ENCODE measurements at regions not wholly inside any gene's neighbourhood (a gene's known extent, or its start where the extent isn't known, plus 50 kb on each side); places are given as distances from the start of the nearest gene placed in this dataset.
"Not testable (repeated sequence)": the region's sequence is repeated elsewhere in the genome, so short reads cannot be mapped to it uniquely, and the experiment has no call there.

DNA sequence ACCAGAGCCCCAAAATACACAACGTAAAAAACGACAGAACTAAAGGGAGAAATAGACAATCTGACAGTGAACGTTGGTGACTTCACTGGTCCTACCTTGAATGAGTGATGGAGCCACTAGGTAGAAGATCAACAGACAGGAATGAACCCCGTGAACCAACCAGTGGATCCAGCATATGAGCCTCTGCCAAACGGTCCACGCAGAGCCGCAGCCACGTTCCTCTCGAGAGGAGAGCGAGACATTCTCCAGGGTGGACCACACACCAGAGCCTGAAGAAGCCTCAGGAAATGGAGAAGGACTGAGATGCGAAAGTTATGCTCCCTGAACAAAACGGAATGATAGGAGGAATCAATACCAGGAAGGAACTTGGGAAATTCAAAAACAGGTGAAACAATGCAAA, 178.4 kb downstream of the RTP5 start:
- no peak overlapping the region for H3K4me3 ChIP-seq (ENCODE audit: low read depth, low read length)
- in situ Hi-C loops (cut with HindIII; ENCODE audit: low sequenced_read_pairs), result no loop called here
- no peak for DNase-seq (ENCODE audit: low read depth, low spot score)
- TF ChIP-seq, protein P1, sequence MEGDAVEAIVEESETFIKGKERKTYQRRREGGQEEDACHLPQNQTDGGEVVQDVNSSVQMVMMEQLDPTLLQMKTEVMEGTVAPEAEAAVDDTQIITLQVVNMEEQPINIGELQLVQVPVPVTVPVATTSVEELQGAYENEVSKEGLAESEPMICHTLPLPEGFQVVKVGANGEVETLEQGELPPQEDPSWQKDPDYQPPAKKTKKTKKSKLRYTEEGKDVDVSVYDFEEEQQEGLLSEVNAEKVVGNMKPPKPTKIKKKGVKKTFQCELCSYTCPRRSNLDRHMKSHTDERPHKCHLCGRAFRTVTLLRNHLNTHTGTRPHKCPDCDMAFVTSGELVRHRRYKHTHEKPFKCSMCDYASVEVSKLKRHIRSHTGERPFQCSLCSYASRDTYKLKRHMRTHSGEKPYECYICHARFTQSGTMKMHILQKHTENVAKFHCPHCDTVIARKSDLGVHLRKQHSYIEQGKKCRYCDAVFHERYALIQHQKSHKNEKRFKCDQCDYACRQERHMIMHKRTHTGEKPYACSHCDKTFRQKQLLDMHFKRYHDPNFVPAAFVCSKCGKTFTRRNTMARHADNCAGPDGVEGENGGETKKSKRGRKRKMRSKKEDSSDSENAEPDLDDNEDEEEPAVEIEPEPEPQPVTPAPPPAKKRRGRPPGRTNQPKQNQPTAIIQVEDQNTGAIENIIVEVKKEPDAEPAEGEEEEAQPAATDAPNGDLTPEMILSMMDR (IDR thresholded peaks at IDR 0.05; ENCODE audit: low read depth, low read length), result no peak

DNA sequence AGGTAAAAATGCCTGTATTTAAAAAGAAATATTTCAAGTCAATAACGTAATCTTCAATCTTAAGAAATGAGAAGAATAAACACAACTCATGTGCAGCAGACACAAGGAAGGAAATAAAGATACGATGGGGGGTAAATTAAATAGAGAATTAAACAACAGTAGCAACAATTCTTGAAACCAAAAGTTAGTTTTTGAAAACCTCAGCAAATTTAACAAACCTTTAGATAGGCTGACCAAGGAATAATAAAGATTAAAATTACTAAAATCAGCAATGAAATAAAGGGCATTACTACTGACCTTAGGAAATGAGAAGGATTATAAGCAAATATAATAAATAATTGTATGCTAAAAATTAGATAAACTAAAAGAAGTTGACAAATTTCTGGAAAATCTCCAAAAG, 178.9 kb downstream of the RTP5 start:
- in situ Hi-C loops (cut with HindIII; ENCODE audit: low sequenced_read_pairs), result no loop called here
- DNase-seq (ENCODE audit: low read depth, low spot score), result no peak
- TF ChIP-seq, protein P1 (IDR thresholded peaks at IDR 0.05; ENCODE audit: low read depth, low read length), result no peak
- H3K4me3 ChIP-seq (ENCODE audit: low read depth, low read length), result no peak overlapping the region

DNA sequence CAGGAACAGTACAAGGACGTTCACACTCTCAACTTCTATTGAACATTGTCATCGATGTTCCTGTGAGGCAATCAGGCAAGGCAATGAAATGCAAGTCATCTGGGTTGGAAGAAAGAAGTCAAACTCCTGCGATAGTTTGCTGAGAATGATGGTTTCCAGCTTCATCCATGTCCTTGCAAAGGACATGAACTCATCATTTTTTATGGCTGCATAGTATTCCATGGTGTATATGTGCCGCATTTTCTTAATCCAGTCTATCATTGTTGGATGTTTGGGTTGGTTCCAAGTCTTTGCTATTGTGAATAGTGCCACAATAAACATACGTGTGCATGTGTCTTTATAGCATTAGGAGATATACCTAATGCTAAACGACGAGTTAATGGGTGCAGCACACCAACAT, 180.0 kb downstream of the RTP5 start:
- H3K4me3 ChIP-seq (ENCODE audit: low read depth, low read length); DNase-seq (ENCODE audit: low read depth, low spot score); in situ Hi-C loops (cut with HindIII; ENCODE audit: low sequenced_read_pairs): not testable (repeated sequence)

DNA sequence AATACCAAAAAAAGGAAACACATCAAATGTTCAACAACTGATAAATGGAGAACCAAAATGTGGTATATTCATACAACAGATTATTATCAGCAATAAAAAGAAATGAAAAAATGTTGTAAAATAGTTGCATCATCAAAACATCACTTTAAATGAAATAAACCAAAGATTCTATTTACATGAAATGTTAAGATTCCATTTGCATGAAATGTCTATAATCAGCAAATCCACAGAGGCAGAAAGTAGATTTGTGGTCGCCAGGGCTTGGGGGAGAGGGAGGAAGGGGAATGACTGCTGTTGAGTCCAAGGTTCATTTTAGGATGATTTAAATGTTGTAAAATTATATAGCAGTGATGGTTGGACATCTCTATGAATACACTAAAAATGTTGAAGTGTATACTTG, 181.9 kb downstream of the RTP5 start:
- TF ChIP-seq, protein P1 (IDR thresholded peaks at IDR 0.05; ENCODE audit: low read depth, low read length), result no peak
- no peak overlapping the region for H3K4me3 ChIP-seq (ENCODE audit: low read depth, low read length)
- in situ Hi-C loops (cut with HindIII; ENCODE audit: low sequenced_read_pairs), result no loop called here
- no peak for DNase-seq (ENCODE audit: low read depth, low spot score)

DNA sequence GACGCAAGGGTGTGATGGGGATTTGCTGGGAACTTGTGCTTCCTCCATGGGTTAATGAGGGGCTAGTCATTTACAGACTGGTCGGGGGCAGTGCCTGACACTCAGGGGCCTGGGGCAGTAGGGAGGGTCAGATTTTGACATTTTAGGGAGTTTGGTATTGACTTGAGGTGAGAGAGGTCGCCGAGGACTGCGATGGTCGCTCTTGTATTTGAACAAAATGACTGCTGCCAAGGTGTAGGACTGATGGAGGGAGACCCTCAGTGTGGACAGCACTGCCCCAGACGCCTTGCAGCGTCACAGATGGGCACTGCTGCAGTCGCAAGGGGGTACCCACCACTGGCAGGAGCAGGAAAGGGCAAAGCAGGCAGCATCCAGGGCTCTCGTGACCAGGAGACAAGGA, 182.9 kb downstream of the RTP5 start:
- DNase-seq (ENCODE audit: low read depth, low spot score), result no peak
- TF ChIP-seq, protein P1 (IDR thresholded peaks at IDR 0.05; ENCODE audit: low read depth, low read length), result no peak
- in situ Hi-C loops (cut with HindIII; ENCODE audit: low sequenced_read_pairs), result no loop called here
- H3K4me3 ChIP-seq (ENCODE audit: low read depth, low read length), result no peak overlapping the region

DNA sequence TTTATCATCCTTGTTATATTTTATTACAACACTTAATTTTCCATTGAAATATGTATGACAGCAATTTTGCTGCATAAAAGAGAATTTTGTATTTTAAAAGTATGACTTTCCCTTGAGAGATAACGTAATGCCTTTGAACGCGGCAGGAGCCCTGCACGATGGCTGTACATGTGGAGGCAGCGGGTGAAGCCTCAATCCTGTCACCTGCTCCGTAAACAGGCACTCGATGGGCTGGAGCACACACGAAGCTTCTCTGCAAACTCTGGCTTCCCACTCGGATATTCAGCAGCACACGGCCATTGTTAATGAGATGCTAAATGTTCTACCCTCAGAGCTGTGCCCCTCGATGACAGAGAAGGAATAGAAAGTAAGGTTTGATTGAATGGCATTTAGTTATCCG, 184.4 kb downstream of the RTP5 start:
- DNase-seq (ENCODE audit: low read depth, low spot score), result no peak
- in situ Hi-C loops (cut with HindIII; ENCODE audit: low sequenced_read_pairs), result no loop called here
- TF ChIP-seq, protein P1 (IDR thresholded peaks at IDR 0.05; ENCODE audit: low read depth, low read length), result no peak
- no peak overlapping the region for H3K4me3 ChIP-seq (ENCODE audit: low read depth, low read length)

DNA sequence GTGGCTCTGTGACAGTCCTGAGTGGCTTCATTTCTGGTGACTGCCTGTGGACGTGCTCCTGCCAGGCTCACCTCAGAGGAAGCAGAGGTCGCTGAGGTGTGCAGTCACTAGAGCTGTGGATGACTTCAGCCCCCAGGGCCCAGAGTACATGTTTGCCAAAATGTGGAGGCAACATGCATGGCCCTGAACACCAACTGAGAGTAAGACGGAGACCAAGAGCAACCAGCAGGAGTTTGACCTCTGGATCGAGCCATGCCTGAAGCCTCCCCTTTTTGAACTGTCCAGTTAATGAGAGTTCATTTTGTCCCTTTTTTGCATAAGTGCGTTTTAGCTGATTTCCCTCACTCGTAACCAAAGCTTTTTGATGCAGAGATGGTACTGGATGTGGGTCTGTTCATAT, 184.9 kb downstream of the RTP5 start:
- in situ Hi-C loops (cut with HindIII; ENCODE audit: low sequenced_read_pairs), result no loop called here
- TF ChIP-seq, protein P1 (IDR thresholded peaks at IDR 0.05; ENCODE audit: low read depth, low read length), result no peak
- no peak overlapping the region for H3K4me3 ChIP-seq (ENCODE audit: low read depth, low read length)
- DNase-seq (ENCODE audit: low read depth, low spot score), result no peak
